ENCODE measurements at regions not wholly inside any gene's neighbourhood (a gene's known extent, or its start where the extent isn't known, plus 50 kb on each side); places are given as distances from the start of the nearest gene placed in this dataset.
"Not testable (repeated sequence)": the region's sequence is repeated elsewhere in the genome, so short reads cannot be mapped to it uniquely, and the experiment has no call there.

DNA sequence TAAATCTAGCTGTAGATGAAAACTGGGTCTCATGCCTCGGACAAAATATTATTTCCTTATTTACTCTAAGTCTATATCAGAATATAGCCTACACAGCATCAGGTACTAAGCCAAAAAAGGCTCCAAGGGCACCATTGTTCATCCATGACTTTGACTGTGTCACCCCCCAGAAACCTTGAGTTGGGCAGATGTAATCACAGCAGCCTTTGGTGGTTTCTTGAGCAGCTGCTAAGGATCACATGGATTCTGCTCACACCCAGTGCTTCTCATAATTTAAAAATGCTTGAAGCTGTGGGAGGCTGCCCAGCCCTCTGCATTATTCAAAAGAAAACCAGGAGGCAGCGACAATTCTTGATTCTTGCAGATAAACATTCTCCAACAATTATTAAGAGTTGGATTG is 293.5 kb upstream of the PLGLB2 start:
- H3K4me3 ChIP-seq (ENCODE audit: low read depth, low read length); DNase-seq (ENCODE audit: low read depth): not testable (repeated sequence)

GRCh38 chr2:87455209-87455853 is 292.6 kb upstream of the PLGLB2 start:
- peak overlapping the region; percentile 63 for H3K4me3 ChIP-seq (ENCODE audit: low read depth, low read length)
- not testable (repeated sequence) for DNase-seq (ENCODE audit: low read depth)

- peak overlapping the region; percentile 63 for H3K4me3 ChIP-seq (ENCODE audit: low read depth, low read length)
- not testable (repeated sequence) for DNase-seq (ENCODE audit: low read depth)
Measured at GRCh38 chr2:87455854-87456249, 292.0 kb upstream of the PLGLB2 start.

DNA sequence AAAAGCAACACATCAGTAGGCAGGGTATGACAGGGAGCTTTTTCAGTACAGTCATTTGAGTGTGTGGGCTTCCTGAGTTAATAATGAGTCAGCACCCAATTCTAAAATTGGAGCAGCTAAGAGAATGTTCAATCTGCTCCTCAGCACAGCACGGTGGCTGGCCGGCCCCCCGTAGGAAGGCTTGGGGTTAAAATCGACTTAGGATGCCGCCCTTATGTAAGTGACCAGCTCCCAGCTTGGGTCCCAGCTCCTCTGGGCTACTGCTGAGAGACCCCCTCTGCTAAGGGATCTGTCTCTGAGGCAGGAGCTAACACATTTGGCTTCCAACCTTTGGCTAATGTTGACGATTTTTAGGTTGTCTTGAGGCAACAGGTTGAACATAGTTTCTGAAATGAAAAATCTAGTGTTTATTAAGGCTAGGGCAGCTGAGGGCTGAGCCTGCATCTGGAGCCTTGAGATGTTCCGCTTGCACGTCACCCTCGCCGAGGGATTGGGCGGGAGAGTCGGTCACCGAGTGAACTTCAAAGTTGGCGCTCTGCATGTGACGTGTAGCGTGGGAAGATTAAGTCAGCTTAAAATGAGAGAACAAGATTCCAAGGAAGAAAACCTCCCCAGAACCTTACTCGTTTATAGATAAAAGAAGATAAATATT is 291.3 kb upstream of the PLGLB2 start:
- peak overlapping the region; percentile 56 for H3K4me3 ChIP-seq (ENCODE audit: low read depth, low read length)
- DNase-seq (ENCODE audit: low read depth) = peak; percentile 58

DNA sequence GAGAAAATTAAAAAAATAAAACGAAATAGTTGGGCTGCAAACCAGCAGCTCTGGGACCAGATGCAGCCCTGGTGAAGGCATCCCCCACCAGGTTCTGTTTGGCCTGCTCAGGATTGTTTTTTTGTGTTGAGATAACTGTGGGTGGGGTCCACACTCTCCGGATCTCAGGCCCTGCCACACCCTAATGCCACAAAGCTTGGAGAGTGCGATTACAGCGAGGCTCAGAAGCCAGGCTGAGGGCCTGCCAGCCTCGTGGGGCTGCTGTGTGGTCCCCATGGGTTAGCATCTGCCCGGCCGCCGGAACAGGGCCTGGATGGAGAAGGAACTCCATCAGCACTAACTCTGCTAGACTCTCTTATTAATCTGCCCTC is 290.8 kb upstream of the PLGLB2 start:
- DNase-seq (ENCODE audit: low read depth); H3K4me3 ChIP-seq (ENCODE audit: low read depth, low read length): not testable (repeated sequence)

GRCh38 chr2:87458938-87459337 is 288.9 kb upstream of the PLGLB2 start:
- not testable (repeated sequence) for H3K4me3 ChIP-seq (ENCODE audit: low read depth, low read length); DNase-seq (ENCODE audit: low read depth)

DNA sequence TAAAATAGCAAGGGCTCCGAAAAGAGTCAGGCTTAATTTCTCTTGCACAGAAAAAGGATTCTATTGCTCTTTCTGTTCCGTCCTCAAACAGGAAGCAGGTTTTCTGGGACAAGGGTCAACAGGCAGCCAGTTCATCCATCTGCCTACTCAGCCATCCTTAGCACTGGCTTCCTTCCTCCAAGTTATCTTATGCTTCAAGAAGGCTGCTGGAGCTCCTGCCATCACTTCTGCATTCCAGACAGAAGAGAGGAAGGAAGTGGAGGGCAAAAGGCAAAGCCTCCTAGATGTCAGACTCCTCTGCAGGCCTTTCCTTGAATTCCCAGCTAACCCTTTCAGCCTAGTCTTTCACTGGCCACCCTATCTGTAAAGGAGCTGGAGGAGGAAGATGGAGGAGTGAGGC is 287.8 kb upstream of the PLGLB2 start:
- DNase-seq (ENCODE audit: low read depth); H3K4me3 ChIP-seq (ENCODE audit: low read depth, low read length): not testable (repeated sequence)

- H3K4me3 ChIP-seq (ENCODE audit: low read depth, low read length); DNase-seq (ENCODE audit: low read depth): not testable (repeated sequence)
Measured at GRCh38 chr2:87460662-87461061, 287.2 kb upstream of the PLGLB2 start.

GRCh38 chr2:87461671-87462070 is 286.2 kb upstream of the PLGLB2 start:
- not testable (repeated sequence) for DNase-seq (ENCODE audit: low read depth); H3K4me3 ChIP-seq (ENCODE audit: low read depth, low read length)

GRCh38 chr2:87464219-87464618 is 283.7 kb upstream of the PLGLB2 start:
- not testable (repeated sequence) for H3K4me3 ChIP-seq (ENCODE audit: low read depth, low read length)
- DNase-seq (ENCODE audit: low read depth) = peak; percentile 48

- DNase-seq (ENCODE audit: low read depth); H3K4me3 ChIP-seq (ENCODE audit: low read depth, low read length): not testable (repeated sequence)
Measured at GRCh38 chr2:87465730-87466129, 282.2 kb upstream of the PLGLB2 start.

DNA sequence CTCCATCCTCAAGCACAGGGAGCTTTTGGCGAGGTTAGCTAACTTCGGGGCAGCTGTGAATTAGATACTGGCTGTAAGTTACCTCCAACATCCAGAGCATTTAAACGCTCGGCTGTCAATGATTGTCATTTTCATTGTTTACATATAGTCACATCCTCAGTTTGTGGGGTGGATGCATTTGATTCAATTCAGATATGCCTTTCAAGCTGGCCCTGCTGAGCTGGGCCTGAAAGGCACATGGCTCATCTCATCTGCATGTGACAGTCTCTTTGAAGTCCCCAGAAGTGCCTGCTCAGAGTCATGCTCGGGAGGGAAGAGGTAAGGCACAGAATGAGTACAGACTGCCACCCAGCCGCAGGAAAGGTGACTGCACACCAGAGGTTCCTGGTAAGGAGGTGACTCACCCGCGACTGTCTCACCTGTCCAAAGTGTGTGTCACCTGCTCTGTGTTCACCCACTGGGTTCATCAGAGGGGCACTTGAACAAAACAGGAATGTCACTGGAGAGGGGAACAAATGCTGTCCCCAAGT is 281.2 kb upstream of the PLGLB2 start:
- not testable (repeated sequence) for H3K4me3 ChIP-seq (ENCODE audit: low read depth, low read length); DNase-seq (ENCODE audit: low read depth)

- not testable (repeated sequence) for H3K4me3 ChIP-seq (ENCODE audit: low read depth, low read length); DNase-seq (ENCODE audit: low read depth)
Measured at GRCh38 chr2:87468429-87468981, 279.4 kb upstream of the PLGLB2 start.

DNA sequence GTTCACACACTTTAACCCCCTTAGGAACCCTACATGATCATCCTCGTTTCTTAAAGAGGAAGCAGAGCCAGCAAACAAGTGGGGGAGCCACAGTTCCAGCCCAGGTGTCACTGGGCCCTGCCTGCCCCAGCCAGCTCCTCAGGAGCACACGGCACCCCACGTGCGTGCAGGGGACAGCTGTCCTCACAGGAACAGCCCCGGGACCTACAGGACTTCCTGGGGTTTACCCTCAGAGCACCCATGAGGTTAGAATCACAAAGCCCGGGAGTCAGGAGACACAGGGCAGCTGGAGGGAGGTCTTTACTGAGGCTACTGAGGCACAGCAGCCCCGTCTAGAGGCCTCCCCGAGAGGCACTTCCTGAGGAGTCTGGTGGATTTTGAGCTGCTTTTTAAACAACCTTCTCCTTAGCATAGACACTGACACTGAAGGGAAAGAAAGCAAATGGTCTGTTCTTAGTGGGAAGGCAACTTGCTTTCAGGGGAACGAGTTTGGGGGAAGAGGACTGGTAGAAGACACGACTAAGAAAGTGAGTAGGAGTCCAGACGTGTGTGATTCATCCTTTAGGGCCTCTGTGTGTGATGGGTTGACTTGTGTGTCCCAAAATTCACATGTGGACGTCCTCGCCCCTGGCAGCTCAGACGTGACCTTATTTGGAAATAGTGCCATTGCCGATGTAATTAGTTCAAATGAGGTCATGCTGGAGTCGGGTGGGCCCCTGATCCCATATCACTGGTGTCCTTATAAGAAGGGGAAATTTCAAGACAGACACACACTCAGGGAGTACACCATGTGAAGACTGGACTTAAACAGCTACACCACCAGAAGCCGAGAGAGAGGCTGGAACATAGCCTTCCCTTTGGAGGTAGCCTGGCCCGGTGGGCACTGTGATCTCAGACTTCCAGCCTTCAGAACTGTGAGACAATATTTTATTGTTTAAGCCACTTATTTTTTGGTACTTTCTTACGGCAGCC is 278.4 kb upstream of the PLGLB2 start:
- not testable (repeated sequence) for H3K4me3 ChIP-seq (ENCODE audit: low read depth, low read length)
- TF ChIP-seq, protein P1, sequence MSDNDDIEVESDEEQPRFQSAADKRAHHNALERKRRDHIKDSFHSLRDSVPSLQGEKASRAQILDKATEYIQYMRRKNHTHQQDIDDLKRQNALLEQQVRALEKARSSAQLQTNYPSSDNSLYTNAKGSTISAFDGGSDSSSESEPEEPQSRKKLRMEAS (IDR thresholded peaks at IDR 0.05; ENCODE audit: low read depth, low read length) = peak; percentile 60
- DNase-seq (ENCODE audit: low read depth) = peak; percentile 48

DNA sequence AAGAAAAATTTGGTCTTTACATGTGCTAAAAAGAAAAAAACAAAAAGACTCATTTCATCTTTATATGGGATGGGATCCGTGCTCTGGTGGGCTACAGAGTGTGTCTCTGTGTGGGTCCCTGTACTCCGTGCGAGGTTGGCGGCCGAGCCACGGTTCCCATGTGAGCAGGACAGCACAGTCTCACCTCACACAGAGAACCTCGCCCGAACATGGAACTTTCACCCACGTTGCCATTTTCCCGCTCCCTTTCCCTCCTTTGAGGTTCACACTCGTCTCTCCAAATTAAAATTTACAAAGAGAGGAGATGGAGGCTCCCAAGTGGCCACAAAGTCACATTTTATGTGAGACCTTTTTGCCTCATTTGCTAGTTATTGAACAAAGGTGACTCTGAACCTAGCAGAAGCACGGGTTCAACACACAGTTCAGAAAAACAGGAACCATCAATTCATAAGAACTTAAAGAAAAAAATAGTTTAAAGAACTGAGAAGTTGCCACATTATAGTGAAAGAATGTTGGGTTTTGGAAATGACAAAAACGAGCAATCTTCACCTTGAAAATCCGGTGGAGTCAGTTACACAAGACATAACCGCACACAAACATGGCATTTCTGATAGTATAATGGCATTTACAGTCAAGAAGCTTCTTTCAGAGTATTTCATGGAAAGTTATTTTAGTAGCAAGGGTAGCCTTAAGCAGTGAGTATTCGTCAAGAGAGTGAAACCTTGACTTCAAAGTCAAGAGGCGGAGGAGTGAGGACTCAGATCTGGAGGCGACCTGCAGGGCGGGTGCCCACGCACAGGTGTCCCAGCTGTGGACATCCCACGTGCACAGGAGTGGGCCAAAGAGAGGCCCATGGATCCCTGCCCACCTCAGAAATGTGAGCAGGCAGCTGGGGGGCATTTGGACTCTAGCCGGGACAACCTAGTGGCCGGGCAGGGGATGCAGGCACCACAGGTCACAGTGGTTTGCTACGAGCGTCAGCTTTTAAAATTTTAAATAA is 277.2 kb upstream of the PLGLB2 start:
- H3K4me3 ChIP-seq (ENCODE audit: low read depth, low read length); DNase-seq (ENCODE audit: low read depth): not testable (repeated sequence)

- not testable (repeated sequence) for DNase-seq (ENCODE audit: low read depth); H3K4me3 ChIP-seq (ENCODE audit: low read depth, low read length)
Measured at GRCh38 chr2:87471478-87471877, 276.4 kb upstream of the PLGLB2 start.

- H3K4me3 ChIP-seq (ENCODE audit: low read depth, low read length) = not testable (repeated sequence)
Measured at GRCh38 chr2:87476223-87476872, 271.5 kb upstream of the PLGLB2 start.

More at GRCh38 chr2:87476223-87476872, 271.5 kb upstream of the PLGLB2 start:
- DNase-seq (ENCODE audit: low read depth) = not testable (repeated sequence)
